H1 (cell line): ENCODE measurements at regions not wholly inside any gene's neighbourhood (a gene's known extent, or its start where the extent isn't known, plus 50 kb on each side); places are given as distances from the start of the nearest gene placed in this dataset.

Experiments
- BCL11A ChIP-seq, 2 experiments: IDR thresholded peaks; one replicate each; pipeline ENCODE4 v1.6.1; 2011; ENCODE audit warnings: low read depth in 2 of 2, low read length in 2 of 2, mild to moderate bottlenecking in 2 of 2
- JUN ChIP-seq: IDR thresholded peaks from 2 replicates; pipeline ENCODE4 v1.6.1; 2011; ENCODE audit warnings: low read depth, mild to moderate bottlenecking, improper control_type of control experiment, low read length
- SIX5 ChIP-seq: IDR thresholded peaks from 2 replicates; pipeline ENCODE4 v1.6.1; 2011; ENCODE audit warnings: mild to moderate bottlenecking, low read depth, low read length
- SP2 ChIP-seq: IDR thresholded peaks from 2 replicates; pipeline ENCODE4 v1.6.1; 2012; ENCODE audit warnings: mild to moderate bottlenecking, low read length, inconsistent platforms
- TAF7 ChIP-seq: optimal IDR thresholded peaks from 2 replicates; pipeline ENCODE3; 2011; ENCODE audit warnings: low read depth, mild to moderate bottlenecking, inconsistent platforms, low read length, moderate library complexity, borderline replicate concordance
- TCF12 ChIP-seq: IDR thresholded peaks from 2 replicates; pipeline ENCODE4 v1.6.1; 2011; ENCODE audit warnings: low read depth, mild to moderate bottlenecking, low read length
- YY1 ChIP-seq: IDR thresholded peaks from 2 replicates; pipeline ENCODE4 v1.6.1; 2011; ENCODE audit warnings: low read depth, mild to moderate bottlenecking, low read length
- TF ChIP-seq, protein P1 (sequence below), 3 experiments: IDR thresholded peaks; 1 replicate in 2 of 3; 2 replicates in 1 of 3; pipeline versions ENCODE4 v1.5.1 to v1.6.1; 2011; ENCODE audit warnings: low read length in 3 of 3, mild to moderate bottlenecking in 3 of 3, inconsistent platforms in 2 of 3, low read depth in 1 of 3, moderate library complexity in 1 of 3; ENCODE audit not compliant: insufficient read depth in 1 of 3; ENCODE audit errors: control extremely low read depth in 1 of 3

DNA sequence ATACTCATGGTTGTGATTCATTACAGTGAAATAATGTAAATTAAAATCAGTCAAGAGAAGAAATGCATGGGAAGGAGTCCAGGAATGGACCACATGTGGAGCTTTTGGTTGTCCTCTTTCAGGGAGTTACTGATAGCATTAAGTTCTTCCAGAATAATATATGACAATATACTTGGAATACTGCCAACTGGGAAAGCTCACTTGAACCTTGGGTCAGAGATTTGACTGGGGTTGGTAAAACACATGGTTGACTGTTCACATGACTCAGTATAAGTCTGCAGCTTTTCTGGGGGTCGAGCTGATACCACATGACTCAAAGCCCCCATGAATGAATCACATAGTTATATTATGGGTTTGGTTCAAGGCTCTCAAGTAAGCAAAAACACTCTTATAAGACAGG lies 1109.0 kb upstream of the CHAC2 start (continued):
- TF ChIP-seq, protein P1, sequence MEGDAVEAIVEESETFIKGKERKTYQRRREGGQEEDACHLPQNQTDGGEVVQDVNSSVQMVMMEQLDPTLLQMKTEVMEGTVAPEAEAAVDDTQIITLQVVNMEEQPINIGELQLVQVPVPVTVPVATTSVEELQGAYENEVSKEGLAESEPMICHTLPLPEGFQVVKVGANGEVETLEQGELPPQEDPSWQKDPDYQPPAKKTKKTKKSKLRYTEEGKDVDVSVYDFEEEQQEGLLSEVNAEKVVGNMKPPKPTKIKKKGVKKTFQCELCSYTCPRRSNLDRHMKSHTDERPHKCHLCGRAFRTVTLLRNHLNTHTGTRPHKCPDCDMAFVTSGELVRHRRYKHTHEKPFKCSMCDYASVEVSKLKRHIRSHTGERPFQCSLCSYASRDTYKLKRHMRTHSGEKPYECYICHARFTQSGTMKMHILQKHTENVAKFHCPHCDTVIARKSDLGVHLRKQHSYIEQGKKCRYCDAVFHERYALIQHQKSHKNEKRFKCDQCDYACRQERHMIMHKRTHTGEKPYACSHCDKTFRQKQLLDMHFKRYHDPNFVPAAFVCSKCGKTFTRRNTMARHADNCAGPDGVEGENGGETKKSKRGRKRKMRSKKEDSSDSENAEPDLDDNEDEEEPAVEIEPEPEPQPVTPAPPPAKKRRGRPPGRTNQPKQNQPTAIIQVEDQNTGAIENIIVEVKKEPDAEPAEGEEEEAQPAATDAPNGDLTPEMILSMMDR (IDR thresholded peaks at IDR 0.05; ENCODE audit: control extremely low read depth in 1 of 3, insufficient read depth in 1 of 3, low read depth in 1 of 3, low read length in 3 of 3): no peak
- TF ChIP-seq YY1 (no peak), SP2 (no peak), TAF7 (no peak), TCF12 (no peak), SIX5 (no peak), JUN (no peak), BCL11A (IDR thresholded peaks at IDR 0.05; ENCODE audit: low read depth in 2 of 2, low read length in 2 of 2) (no peak)
